ENCODE measurements at regions not wholly inside any gene's neighbourhood (a gene's known extent, or its start where the extent isn't known, plus 50 kb on each side); places are given as distances from the start of the nearest gene placed in this dataset.

DNA sequence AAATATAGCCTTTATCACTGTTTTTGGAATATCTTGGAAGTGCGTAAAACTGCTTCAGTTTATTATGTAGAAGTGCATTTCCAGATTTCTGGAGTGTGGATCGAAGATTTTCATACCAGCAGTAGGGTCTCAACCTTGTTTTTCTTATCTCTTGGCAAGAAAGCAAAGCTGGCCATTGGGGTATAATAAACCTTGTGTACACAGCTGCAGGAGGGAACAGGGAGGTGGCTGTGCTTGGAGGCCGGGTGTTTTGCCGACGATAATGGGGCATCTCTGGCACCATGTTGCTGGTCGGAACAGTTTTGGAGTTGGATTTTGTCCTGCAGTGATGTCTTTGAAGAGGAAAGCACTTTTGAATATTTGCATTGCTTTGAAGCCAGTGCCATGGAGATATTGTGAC lies 308.8 kb upstream of the DMRT1 start:
- Histone ChIP-seq H4K5ac (ENCODE audit: insufficient read length, low read depth, low read length) (no peak overlapping the region), H4K91ac (replicated peaks; ENCODE audit: insufficient read length, low read length) (no peak overlapping the region), H3K23me2 (ENCODE audit: low read depth, low read length) (no peaks in the 10 kb centered on the region), H2AK5ac (ENCODE audit: low read depth, low read length) (no peak overlapping the region), H2BK120ac (replicated peaks; ENCODE audit: low read depth, low read length) (no peak overlapping the region), H2BK12ac (ENCODE audit: low read depth, low read length) (no peak overlapping the region), H2AFZ (ENCODE audit: low read length) (no peak overlapping the region), H3K14ac (ENCODE audit: insufficient read length) (no peak overlapping the region), H3K79me1 (ENCODE audit: low read depth, low read length) (peaks cover 2% of the 10 kb centered on the region; the same call in 1 of the 2 replicates), H2BK15ac (ENCODE audit: low read length) (no peak overlapping the region), H2BK20ac (ENCODE audit: low read length) (no peak overlapping the region), H3K23ac (ENCODE audit: insufficient read length) (no peak overlapping the region), H3K79me2 (ENCODE audit: control insufficient read depth in 1 of 2, insufficient read depth in 2 of 2, low read length in 2 of 2) (peaks cover 0 to 71% of the 10 kb centered on the region in 2 experiments; a peak in 3 of 4 replicates), H3K4ac (replicated peaks; ENCODE audit: insufficient read length, low read depth, low read length) (no peak overlapping the region), H3K27me3 (replicated peaks in 1 of 4; ENCODE audit: control insufficient read depth in 3 of 4, extremely low read depth in 1 of 4, insufficient read depth in 3 of 4, low read length in 3 of 4) (no peaks in the 10 kb centered on the region), H4K8ac (ENCODE audit: extremely low read depth, insufficient read depth, low read length) (no peak overlapping the region), H3K18ac (ENCODE audit: extremely low read depth, low read length) (no peak overlapping the region), H3K9ac (replicated peaks in 1 of 4; ENCODE audit: extremely low read depth in 1 of 4, low read depth in 3 of 4, low read length in 3 of 4) (no peak overlapping the region), H3K4me2 (ENCODE audit: insufficient read depth in 1 of 2, low read depth in 2 of 2, low read length in 2 of 2) (no peak overlapping the region), H3K36me3 (ENCODE audit: control insufficient read depth in 2 of 4, insufficient read depth in 4 of 4, low read length in 3 of 4) (no peaks in the 10 kb centered on the region), H3K4me1 (replicated peaks in 1 of 4; ENCODE audit: control insufficient read depth in 3 of 4, insufficient read depth in 4 of 4, low read length in 3 of 4) (peaks cover 0 to 15% (median 5%) of the 10 kb centered on the region in 4 experiments; a peak in 4 of 7 replicates), H4K20me1 (replicated peaks in 1 of 2; ENCODE audit: control insufficient read depth in 1 of 2, insufficient read depth in 2 of 2, low read length in 2 of 2) (peaks cover 4 to 7% of the 10 kb centered on the region in 2 experiments), H3K4me3 (ENCODE audit: extremely low read depth in 1 of 4, insufficient read depth in 2 of 4, low read depth in 3 of 4, low read length in 4 of 4) (no peak overlapping the region), H3K9me3 (ENCODE audit: insufficient read depth in 2 of 2, low read depth in 1 of 2, low read length in 1 of 2) (no peaks in the 10 kb centered on the region), H2BK5ac (ENCODE audit: low read depth, low read length) (no peak overlapping the region), H3K27ac (ENCODE audit: low read depth, low read length) (no peak overlapping the region), H3K56ac (replicated peaks; ENCODE audit: insufficient read length, low read depth, low read length) (no peak overlapping the region)
- ChIA-PET POLR2A (ENCODE audit: partially characterized antibody) (no interaction called here), CTCF (ENCODE audit: partially characterized antibody) (interaction anchor here (0.6 to 1.0 kb wide), 2 partner anchors 29 to 164 kb away, joined by 3 read pairs; no protein-coding TSS in a partner anchor)
- FAIRE-seq (no peak), DNase-seq (ENCODE audit: low read depth in 1 of 2, low spot score in 2 of 2) (no peak)
- WGBS, 2 experiments (ENCODE audit: extremely low coverage in 1 of 2, insufficient coverage in 1 of 2, insufficient read length in 1 of 2, insufficient replicate concordance in 2 of 2, low coverage in 1 of 2, low lambda C conversion rate in 2 of 2, missing lambda C conversion rate in 1 of 2), result 96% methylated on average over 6 of the region's 6 CpGs; no CpG with 5 or more reads in 1 of the 2 experiments
- TF ChIP-seq PHF8 (conservative IDR thresholded peaks at IDR 0.05; ENCODE audit: low read depth, low read length), result no peak
- no peak for TF ChIP-seq EZH2 (IDR thresholded peaks at IDR 0.05; ENCODE audit: low read depth, low read length, severe bottlenecking)
- no peak for TF ChIP-seq MAX (IDR thresholded peaks at IDR 0.05)
- TF ChIP-seq ZNF274 (IDR thresholded peaks at IDR 0.05; ENCODE audit: borderline replicate concordance, extremely low read depth, low read length), result no peak
- TF ChIP-seq, protein P1, sequence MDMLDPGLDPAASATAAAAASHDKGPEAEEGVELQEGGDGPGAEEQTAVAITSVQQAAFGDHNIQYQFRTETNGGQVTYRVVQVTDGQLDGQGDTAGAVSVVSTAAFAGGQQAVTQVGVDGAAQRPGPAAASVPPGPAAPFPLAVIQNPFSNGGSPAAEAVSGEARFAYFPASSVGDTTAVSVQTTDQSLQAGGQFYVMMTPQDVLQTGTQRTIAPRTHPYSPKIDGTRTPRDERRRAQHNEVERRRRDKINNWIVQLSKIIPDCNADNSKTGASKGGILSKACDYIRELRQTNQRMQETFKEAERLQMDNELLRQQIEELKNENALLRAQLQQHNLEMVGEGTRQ (IDR thresholded peaks at IDR 0.05; ENCODE audit: low read length), result no peak
- TF ChIP-seq CTBP2 (IDR thresholded peaks at IDR 0.05; ENCODE audit: borderline replicate concordance, insufficient read depth, insufficient read length, low read length), result no peak
- TF ChIP-seq NRF1 (IDR thresholded peaks at IDR 0.05; ENCODE audit: low read depth, low read length), result no peak
- TF ChIP-seq, protein P2, sequence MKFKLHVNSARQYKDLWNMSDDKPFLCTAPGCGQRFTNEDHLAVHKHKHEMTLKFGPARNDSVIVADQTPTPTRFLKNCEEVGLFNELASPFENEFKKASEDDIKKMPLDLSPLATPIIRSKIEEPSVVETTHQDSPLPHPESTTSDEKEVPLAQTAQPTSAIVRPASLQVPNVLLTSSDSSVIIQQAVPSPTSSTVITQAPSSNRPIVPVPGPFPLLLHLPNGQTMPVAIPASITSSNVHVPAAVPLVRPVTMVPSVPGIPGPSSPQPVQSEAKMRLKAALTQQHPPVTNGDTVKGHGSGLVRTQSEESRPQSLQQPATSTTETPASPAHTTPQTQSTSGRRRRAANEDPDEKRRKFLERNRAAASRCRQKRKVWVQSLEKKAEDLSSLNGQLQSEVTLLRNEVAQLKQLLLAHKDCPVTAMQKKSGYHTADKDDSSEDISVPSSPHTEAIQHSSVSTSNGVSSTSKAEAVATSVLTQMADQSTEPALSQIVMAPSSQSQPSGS (IDR thresholded peaks at IDR 0.05; ENCODE audit: low read length), result no peak
- TF ChIP-seq RXRA (IDR thresholded peaks at IDR 0.05; ENCODE audit: insufficient read depth, low read depth, low read length), result no peak
- no peak for TF ChIP-seq POLR2A (IDR thresholded peaks at IDR 0.05; ENCODE audit: control extremely low read depth in 1 of 2, low read depth in 2 of 2, low read length in 2 of 2)
- TF ChIP-seq TAF7 (optimal IDR thresholded peaks at IDR 0.05; ENCODE audit: borderline replicate concordance, low read depth, low read length), result no peak

All from H1 (cell line).